WTC11 (cell line): ENCODE measurements at regions not wholly inside any gene's neighbourhood (a gene's known extent, or its start where the extent isn't known, plus 50 kb on each side); places are given as distances from the start of the nearest gene placed in this dataset.

ENCODE experiments used
- ATAC-seq: fragments of 200-7000 bp; cut with Tn5 transposase; 2 replicates; pipeline ENCODE4 v1.10.0; 2021; ENCODE audit warnings: mild to moderate bottlenecking, moderate library complexity
- CTCF ChIA-PET: fragments of 300-600 bp; sonication (Branson Sonifier 250); formaldehyde crosslinking; loops from one replicate; lab custom pipeline; 2021; ENCODE audit warnings: antibody characterized with exemption; lab: Charles Lee
- POLR2A ChIA-PET: fragments of 350-600 bp; sonication (Branson Sonifier 250); formaldehyde crosslinking; loops from one replicate; lab custom pipeline; 2021; ENCODE audit warnings: antibody characterized with exemption; lab: Charles Lee
- DNase-seq: peaks from one replicate; pipeline ENCODE4 v3.0.0; 2021; ENCODE audit warnings: low spot score
- H3K27ac Mint-ChIP-seq: 2 replicates; pipeline ENCODE4 v1.8.0; 2021; ENCODE audit warnings: mixed read lengths
- H3K27me3 Mint-ChIP-seq: 2 replicates; pipeline ENCODE4 v1.8.0; 2021; ENCODE audit warnings: low read depth, mild to moderate bottlenecking, moderate library complexity, mixed read lengths
- H3K36me3 Mint-ChIP-seq: 2 replicates; pipeline ENCODE4 v1.8.0; 2021; ENCODE audit warnings: mixed read lengths
- H3K4me1 Mint-ChIP-seq: 2 replicates; pipeline ENCODE4 v1.8.0; 2022; ENCODE audit warnings: mixed read lengths
- H3K4me3 Mint-ChIP-seq: 2 replicates; pipeline ENCODE4 v1.8.0; 2021; ENCODE audit warnings: mild to moderate bottlenecking, moderate library complexity, mixed read lengths
- H3K9me3 Mint-ChIP-seq: 2 replicates; pipeline ENCODE4 v1.8.0; 2021; ENCODE audit warnings: mixed read lengths
- ATF6 ChIP-seq: sonication (generic); formaldehyde crosslinking; IDR thresholded peaks from 2 replicates; pipeline ENCODE4 v1.8.1; 2023; ENCODE audit warnings: mild to moderate bottlenecking, missing genetic modification reagents
- EMX1 ChIP-seq: fragments of 250-450 bp; sonication (Bioruptor Pico); IDR thresholded peaks from 2 replicates; pipeline ENCODE4 v1.8.0; 2021; ENCODE audit warnings: mild to moderate bottlenecking
- FOXP4 ChIP-seq: sonication (generic); formaldehyde crosslinking; IDR thresholded peaks from 2 replicates; pipeline ENCODE4 v1.8.0; 2022; ENCODE audit warnings: mild to moderate bottlenecking, missing genetic modification reagents
- GABPB1 ChIP-seq: sonication (generic); formaldehyde crosslinking; IDR thresholded peaks from 2 replicates; pipeline ENCODE4 v1.8.1; 2023; ENCODE audit warnings: mild to moderate bottlenecking, missing genetic modification reagents
- HMGA2 ChIP-seq: fragments of 250-450 bp; sonication (Bioruptor Pico); IDR thresholded peaks from 2 replicates; pipeline ENCODE4 v1.4.0; 2021; ENCODE audit warnings: mild to moderate bottlenecking, moderate library complexity
- NFATC4 ChIP-seq: fragments of 250-450 bp; sonication (Bioruptor Pico); IDR thresholded peaks from 2 replicates; pipeline ENCODE4 v1.9.0; 2021; ENCODE audit warnings: mild to moderate bottlenecking
- RORB ChIP-seq: fragments of 250-450 bp; sonication (Bioruptor Pico); IDR thresholded peaks from 2 replicates; pipeline ENCODE4 v1.9.0; 2021; ENCODE audit warnings: mild to moderate bottlenecking
- SOX15 ChIP-seq: fragments of 250-450 bp; sonication (Bioruptor Pico); IDR thresholded peaks from 2 replicates; pipeline ENCODE4 v1.9.0; 2021; ENCODE audit warnings: mild to moderate bottlenecking
- TP53 ChIP-seq: sonication (generic); formaldehyde crosslinking; IDR thresholded peaks from 2 replicates; pipeline ENCODE4 v1.8.1; 2023; ENCODE audit warnings: mild to moderate bottlenecking, missing genetic modification reagents
- USF2 ChIP-seq: sonication (generic); formaldehyde crosslinking; IDR thresholded peaks from 2 replicates; pipeline ENCODE4 v1.8.1; 2023; ENCODE audit warnings: mild to moderate bottlenecking, missing genetic modification reagents, moderate library complexity
- ZNF232 ChIP-seq: sonication (generic); formaldehyde crosslinking; IDR thresholded peaks from 2 replicates; pipeline ENCODE4 v1.8.0; 2022; ENCODE audit warnings: mild to moderate bottlenecking, missing genetic modification reagents
- ZNF281 ChIP-seq: sonication (generic); formaldehyde crosslinking; IDR thresholded peaks from 2 replicates; pipeline ENCODE4 v1.8.0; 2023; ENCODE audit warnings: mild to moderate bottlenecking, missing genetic modification reagents
- ZNF425 ChIP-seq: fragments of 250-450 bp; sonication (Bioruptor Pico); conservative IDR thresholded peaks from 2 replicates; pipeline ENCODE4 v1.9.0; 2021; ENCODE audit warnings: mild to moderate bottlenecking
- TF ChIP-seq, protein P1 (sequence below): fragments of 250-450 bp; sonication (Bioruptor Pico); IDR thresholded peaks from 2 replicates; pipeline ENCODE4 v1.8.0; 2021; ENCODE audit warnings: mild to moderate bottlenecking
- TF ChIP-seq, protein P2 (sequence below): sonication (generic); formaldehyde crosslinking; IDR thresholded peaks from 2 replicates; pipeline ENCODE4 v1.8.1; 2022; ENCODE audit warnings: low read depth, missing genetic modification reagents, borderline replicate concordance
- TF ChIP-seq, protein P3 (sequence below): fragments of 250-450 bp; sonication (Bioruptor Pico); IDR thresholded peaks from 2 replicates; pipeline ENCODE4 v2.1.2; 2022; ENCODE audit warnings: mild to moderate bottlenecking, moderate library complexity
- TF ChIP-seq, protein P4 (sequence below): sonication (generic); formaldehyde crosslinking; IDR thresholded peaks from 2 replicates; pipeline ENCODE4 v1.8.1; 2022; ENCODE audit warnings: mild to moderate bottlenecking, moderate library complexity, missing genetic modification reagents
- TF ChIP-seq, protein P5 (sequence below): fragments of 250-450 bp; sonication (Bioruptor Pico); IDR thresholded peaks from 2 replicates; pipeline ENCODE4 v1.9.0; 2021; ENCODE audit warnings: mild to moderate bottlenecking

DNA sequence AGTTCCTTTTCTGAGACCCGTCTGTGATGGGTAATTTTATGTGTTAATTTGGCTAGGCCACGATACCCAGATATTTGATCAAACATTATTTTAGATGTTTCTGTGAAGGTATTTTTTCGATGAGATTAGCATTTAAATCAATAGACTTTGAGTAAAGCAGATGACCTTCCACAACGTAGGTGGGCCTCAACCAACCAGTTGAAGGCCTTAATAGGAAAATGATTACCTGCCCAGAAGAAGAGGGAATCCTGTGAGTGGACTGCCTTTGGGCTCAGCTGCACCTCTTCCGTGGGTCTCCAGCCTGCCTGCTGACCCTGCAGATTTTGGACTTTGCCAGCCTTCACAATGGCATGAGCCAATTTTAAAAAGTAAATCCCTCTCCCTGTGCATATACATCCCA is 61.6 kb upstream of the WSB1 start (continued):
- TF ChIP-seq, protein P1, sequence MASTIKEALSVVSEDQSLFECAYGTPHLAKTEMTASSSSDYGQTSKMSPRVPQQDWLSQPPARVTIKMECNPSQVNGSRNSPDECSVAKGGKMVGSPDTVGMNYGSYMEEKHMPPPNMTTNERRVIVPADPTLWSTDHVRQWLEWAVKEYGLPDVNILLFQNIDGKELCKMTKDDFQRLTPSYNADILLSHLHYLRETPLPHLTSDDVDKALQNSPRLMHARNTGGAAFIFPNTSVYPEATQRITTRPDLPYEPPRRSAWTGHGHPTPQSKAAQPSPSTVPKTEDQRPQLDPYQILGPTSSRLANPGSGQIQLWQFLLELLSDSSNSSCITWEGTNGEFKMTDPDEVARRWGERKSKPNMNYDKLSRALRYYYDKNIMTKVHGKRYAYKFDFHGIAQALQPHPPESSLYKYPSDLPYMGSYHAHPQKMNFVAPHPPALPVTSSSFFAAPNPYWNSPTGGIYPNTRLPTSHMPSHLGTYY (CRISPR knock-in tag), result no peak
- TF ChIP-seq, protein P2, sequence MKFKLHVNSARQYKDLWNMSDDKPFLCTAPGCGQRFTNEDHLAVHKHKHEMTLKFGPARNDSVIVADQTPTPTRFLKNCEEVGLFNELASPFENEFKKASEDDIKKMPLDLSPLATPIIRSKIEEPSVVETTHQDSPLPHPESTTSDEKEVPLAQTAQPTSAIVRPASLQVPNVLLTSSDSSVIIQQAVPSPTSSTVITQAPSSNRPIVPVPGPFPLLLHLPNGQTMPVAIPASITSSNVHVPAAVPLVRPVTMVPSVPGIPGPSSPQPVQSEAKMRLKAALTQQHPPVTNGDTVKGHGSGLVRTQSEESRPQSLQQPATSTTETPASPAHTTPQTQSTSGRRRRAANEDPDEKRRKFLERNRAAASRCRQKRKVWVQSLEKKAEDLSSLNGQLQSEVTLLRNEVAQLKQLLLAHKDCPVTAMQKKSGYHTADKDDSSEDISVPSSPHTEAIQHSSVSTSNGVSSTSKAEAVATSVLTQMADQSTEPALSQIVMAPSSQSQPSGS (CRISPR knock-in tag), result no peak
- no peak for TF ChIP-seq ZNF425 (CRISPR knock-in tag)
- no peak for TF ChIP-seq ZNF281
- TF ChIP-seq TP53, result no peak
- TF ChIP-seq ATF6 (CRISPR knock-in tag), result no peak
- no peak for TF ChIP-seq RORB
- no peak for TF ChIP-seq SOX15 (CRISPR knock-in tag)
- TF ChIP-seq, protein P3, sequence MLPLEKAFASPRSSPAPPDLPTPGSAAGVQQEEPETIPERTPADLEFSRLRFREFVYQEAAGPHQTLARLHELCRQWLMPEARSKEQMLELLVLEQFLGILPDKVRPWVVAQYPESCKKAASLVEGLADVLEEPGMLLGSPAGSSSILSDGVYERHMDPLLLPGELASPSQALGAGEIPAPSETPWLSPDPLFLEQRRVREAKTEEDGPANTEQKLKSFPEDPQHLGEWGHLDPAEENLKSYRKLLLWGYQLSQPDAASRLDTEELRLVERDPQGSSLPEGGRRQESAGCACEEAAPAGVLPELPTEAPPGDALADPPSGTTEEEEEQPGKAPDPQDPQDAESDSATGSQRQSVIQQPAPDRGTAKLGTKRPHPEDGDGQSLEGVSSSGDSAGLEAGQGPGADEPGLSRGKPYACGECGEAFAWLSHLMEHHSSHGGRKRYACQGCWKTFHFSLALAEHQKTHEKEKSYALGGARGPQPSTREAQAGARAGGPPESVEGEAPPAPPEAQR (CRISPR knock-in tag), result no peak
- TF ChIP-seq, all 79 proteins: peak for 0

DNA sequence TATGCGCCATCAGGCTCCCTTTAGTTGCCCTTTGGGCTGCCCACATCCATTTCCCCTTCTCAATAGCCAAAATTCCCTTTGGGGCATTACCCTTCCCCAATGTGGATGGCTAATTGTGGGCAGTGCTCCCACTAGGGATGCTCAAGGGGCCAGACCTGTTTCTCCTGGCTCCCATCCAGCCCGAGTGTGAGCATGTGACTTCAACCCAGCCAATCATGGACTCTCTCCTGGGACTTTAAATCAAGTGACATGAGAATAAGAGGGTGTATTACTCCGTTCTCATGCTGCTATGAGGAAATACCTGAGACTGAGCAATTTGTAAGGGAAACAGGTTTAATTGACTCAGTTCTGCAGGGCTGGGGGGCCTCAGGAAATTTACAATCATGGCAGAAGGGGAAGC is 60.9 kb upstream of the WSB1 start:
- CTCF ChIA-PET, result interaction anchor here (0.9 to 1.2 kb wide), 2 partner anchors 12 to 100 kb away, joined by 3 to 7 read pairs; no protein-coding TSS in a partner anchor
- ATAC-seq, result no peak; the same call in 1 of the 2 replicates
- H3K4me1 Mint-ChIP-seq, result no peaks in the 10 kb centered on the region
- H3K4me3 Mint-ChIP-seq, result no peak overlapping the region
- H3K27ac Mint-ChIP-seq, result no peak overlapping the region
- H3K9me3 Mint-ChIP-seq, result peaks cover 9% of the 10 kb centered on the region
- no peaks in the 10 kb centered on the region for H3K36me3 Mint-ChIP-seq
- POLR2A ChIA-PET, result no interaction called here
- peaks cover 6% of the 10 kb centered on the region; the same call in 1 of the 2 replicates for H3K27me3 Mint-ChIP-seq
- no peak for DNase-seq
- TF ChIP-seq, protein P4, sequence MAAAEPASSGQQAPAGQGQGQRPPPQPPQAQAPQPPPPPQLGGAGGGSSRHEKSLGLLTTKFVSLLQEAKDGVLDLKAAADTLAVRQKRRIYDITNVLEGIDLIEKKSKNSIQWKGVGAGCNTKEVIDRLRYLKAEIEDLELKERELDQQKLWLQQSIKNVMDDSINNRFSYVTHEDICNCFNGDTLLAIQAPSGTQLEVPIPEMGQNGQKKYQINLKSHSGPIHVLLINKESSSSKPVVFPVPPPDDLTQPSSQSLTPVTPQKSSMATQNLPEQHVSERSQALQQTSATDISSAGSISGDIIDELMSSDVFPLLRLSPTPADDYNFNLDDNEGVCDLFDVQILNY (CRISPR knock-in tag), result no peak
- no peak for TF ChIP-seq ZNF232
- no peak for TF ChIP-seq FOXP4 (CRISPR knock-in tag)
- TF ChIP-seq NFATC4 (CRISPR knock-in tag), result no peak
- TF ChIP-seq GABPB1 (CRISPR knock-in tag), result no peak
- TF ChIP-seq HMGA2 (CRISPR knock-in tag), result no peak
- TF ChIP-seq EMX1 (CRISPR knock-in tag), result no peak
- no peak for TF ChIP-seq USF2 (CRISPR knock-in tag)
- TF ChIP-seq, protein P5, sequence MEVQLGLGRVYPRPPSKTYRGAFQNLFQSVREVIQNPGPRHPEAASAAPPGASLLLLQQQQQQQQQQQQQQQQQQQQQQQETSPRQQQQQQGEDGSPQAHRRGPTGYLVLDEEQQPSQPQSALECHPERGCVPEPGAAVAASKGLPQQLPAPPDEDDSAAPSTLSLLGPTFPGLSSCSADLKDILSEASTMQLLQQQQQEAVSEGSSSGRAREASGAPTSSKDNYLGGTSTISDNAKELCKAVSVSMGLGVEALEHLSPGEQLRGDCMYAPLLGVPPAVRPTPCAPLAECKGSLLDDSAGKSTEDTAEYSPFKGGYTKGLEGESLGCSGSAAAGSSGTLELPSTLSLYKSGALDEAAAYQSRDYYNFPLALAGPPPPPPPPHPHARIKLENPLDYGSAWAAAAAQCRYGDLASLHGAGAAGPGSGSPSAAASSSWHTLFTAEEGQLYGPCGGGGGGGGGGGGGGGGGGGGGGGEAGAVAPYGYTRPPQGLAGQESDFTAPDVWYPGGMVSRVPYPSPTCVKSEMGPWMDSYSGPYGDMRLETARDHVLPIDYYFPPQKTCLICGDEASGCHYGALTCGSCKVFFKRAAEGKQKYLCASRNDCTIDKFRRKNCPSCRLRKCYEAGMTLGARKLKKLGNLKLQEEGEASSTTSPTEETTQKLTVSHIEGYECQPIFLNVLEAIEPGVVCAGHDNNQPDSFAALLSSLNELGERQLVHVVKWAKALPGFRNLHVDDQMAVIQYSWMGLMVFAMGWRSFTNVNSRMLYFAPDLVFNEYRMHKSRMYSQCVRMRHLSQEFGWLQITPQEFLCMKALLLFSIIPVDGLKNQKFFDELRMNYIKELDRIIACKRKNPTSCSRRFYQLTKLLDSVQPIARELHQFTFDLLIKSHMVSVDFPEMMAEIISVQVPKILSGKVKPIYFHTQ (CRISPR knock-in tag), result no peak
